NCI-H1048 (cell line): ENCODE measurements at regions not wholly inside any gene's neighbourhood (a gene's known extent, or its start where the extent isn't known, plus 50 kb on each side); places are given as distances from the start of the nearest gene placed in this dataset.

Experiments used
- DNase-seq: peaks from one replicate; lab custom pipeline; 2025; lab: John Stamatoyannopoulos, UW

- no peak for DNase-seq
These were observed 662.4 kb downstream of the SLITRK1 start for GRCh38 chr13:83219832-83220231.

GRCh38 chr13:83216479-83217245 lies 665.6 kb downstream of the SLITRK1 start:
- peak; percentile 57 for DNase-seq

- DNase-seq = no peak
These were observed 666.6 kb downstream of the SLITRK1 start for GRCh38 chr13:83215627-83216026.

GRCh38 chr13:83214452-83214851 lies 667.8 kb downstream of the SLITRK1 start:
- no peak for DNase-seq

- DNase-seq = no peak
These were observed 671.0 kb downstream of the SLITRK1 start for GRCh38 chr13:83211301-83211700.

GRCh38 chr13:83204886-83205285 lies 677.4 kb downstream of the SLITRK1 start:
- DNase-seq = no peak

GRCh38 chr13:83201506-83201905 lies 680.8 kb downstream of the SLITRK1 start:
- DNase-seq = no peak

- no peak for DNase-seq
These were observed 685.0 kb downstream of the SLITRK1 start for GRCh38 chr13:83197316-83197715.

- DNase-seq = no peak
These were observed 692.3 kb downstream of the SLITRK1 start for GRCh38 chr13:83190020-83190419.

- DNase-seq = no peak
These were observed 697.5 kb downstream of the SLITRK1 start for GRCh38 chr13:83184819-83185218.

- DNase-seq = no peak
These were observed 698.2 kb downstream of the SLITRK1 start for GRCh38 chr13:83184150-83184475.

- DNase-seq = no peak
These were observed 698.7 kb downstream of the SLITRK1 start for GRCh38 chr13:83183439-83184149.

GRCh38 chr13:83182845-83183244 lies 699.4 kb downstream of the SLITRK1 start:
- DNase-seq = no peak

- no peak for DNase-seq
These were observed 704.3 kb downstream of the SLITRK1 start for GRCh38 chr13:83178008-83178407.

GRCh38 chr13:83168590-83168989 lies 713.7 kb downstream of the SLITRK1 start:
- DNase-seq = no peak

- DNase-seq = no peak
These were observed 715.1 kb downstream of the SLITRK1 start for GRCh38 chr13:83167203-83167602.

- no peak for DNase-seq
These were observed 715.7 kb downstream of the SLITRK1 start for GRCh38 chr13:83166550-83166949.

- no peak for DNase-seq
These were observed 719.8 kb downstream of the SLITRK1 start for GRCh38 chr13:83162493-83162892.

- no peak for DNase-seq
These were observed 728.4 kb downstream of the SLITRK1 start for GRCh38 chr13:83153848-83154247.

- no peak for DNase-seq
These were observed 731.0 kb downstream of the SLITRK1 start for GRCh38 chr13:83151308-83151660.

GRCh38 chr13:83150616-83151307 lies 731.5 kb downstream of the SLITRK1 start:
- no peak for DNase-seq

GRCh38 chr13:83136660-83137059 lies 745.6 kb downstream of the SLITRK1 start:
- DNase-seq = no peak

GRCh38 chr13:83125791-83126190 lies 756.5 kb downstream of the SLITRK1 start:
- no peak for DNase-seq
